ENCODE measurements at regions not wholly inside any gene's neighbourhood (a gene's known extent, or its start where the extent isn't known, plus 50 kb on each side); places are given as distances from the start of the nearest gene placed in this dataset.
A peak's percentile ranks its signal among the peaks of the same experiment; 100 is the strongest.

DNA sequence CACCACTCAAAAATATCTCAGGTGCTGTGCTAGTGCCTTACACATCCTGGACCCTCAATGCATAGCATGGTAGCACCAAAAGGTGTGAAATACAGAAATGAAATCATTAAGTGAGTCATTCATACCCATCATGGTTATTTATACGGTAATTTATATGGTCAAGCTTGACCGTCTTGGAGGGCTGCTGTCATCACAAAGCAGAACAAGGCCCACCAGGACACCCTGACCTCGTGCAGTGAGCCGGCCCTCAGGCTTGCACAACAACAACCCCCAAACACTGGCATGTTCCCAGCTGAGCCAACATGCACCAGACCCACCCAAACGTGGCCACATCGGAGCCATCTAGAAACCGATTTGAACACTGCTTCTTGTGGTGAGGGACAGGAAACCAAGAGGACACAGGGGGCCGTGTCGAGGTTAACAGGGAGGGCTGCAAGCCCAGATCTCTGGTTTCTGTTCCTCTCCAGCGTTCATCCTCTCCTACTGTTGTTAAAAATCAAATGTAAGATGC is 378.5 kb upstream of the ID2 start:
- peak overlapping the region in 1 of 4 donors; percentile 72 for H3K27ac ChIP-seq
- no peak for TF ChIP-seq POLR2A (IDR thresholded peaks at IDR 0.05)
- TF ChIP-seq POLR2AphosphoS5 (IDR thresholded peaks at IDR 0.05), result no peak
- TF ChIP-seq CTCF (IDR thresholded peaks at IDR 0.05), result no peak
- TF ChIP-seq EP300 (IDR thresholded peaks at IDR 0.05), result peak in 1 of 4 donors; percentile 23
- no peaks in the 10 kb centered on the region for H3K9me3 ChIP-seq
- no peak overlapping the region for H3K4me3 ChIP-seq
- H3K27me3 ChIP-seq, result no peaks in the 10 kb centered on the region
- intact Hi-C loops (cut with DNase I), result loop anchor here (10.0 kb wide), 2 partner anchors 381 to 879 kb away; partner anchors contain the start of gene ID2
- 37 to 72% methylated on average over 10 of the region's 10 CpGs for WGBS, 2 donors
- H3K4me1 ChIP-seq, result peaks cover 0 to 24% (median 10%) of the 10 kb centered on the region in 4 donors
- no peaks in the 10 kb centered on the region for H3K36me3 ChIP-seq
- peak; percentile 85 for DNase-seq

GRCh38 chr2:8304821-8305766 is 376.8 kb upstream of the ID2 start:
- DNase-seq, result no peak
- H3K27ac ChIP-seq, result peak overlapping the region in 1 of 4 donors; percentile 16
- H3K9me3 ChIP-seq, result no peaks in the 10 kb centered on the region
- no peaks in the 10 kb centered on the region for H3K36me3 ChIP-seq
- H3K4me3 ChIP-seq, result no peak overlapping the region
- 88 to 89% methylated on average over 18 of the region's 18 CpGs for WGBS, 2 donors
- H3K27me3 ChIP-seq, result no peaks in the 10 kb centered on the region
- TF ChIP-seq POLR2A (IDR thresholded peaks at IDR 0.05) (no peak), POLR2AphosphoS5 (IDR thresholded peaks at IDR 0.05) (peak in 1 of 4 donors; percentile 17)
- intact Hi-C loops (cut with DNase I), result loop anchor here (10.0 kb wide), 2 partner anchors 380 to 880 kb away; partner anchors contain the start of gene ID2
- peaks cover 0 to 24% (median 10%) of the 10 kb centered on the region in 4 donors for H3K4me1 ChIP-seq

GRCh38 chr2:8306530-8307351 is 375.1 kb upstream of the ID2 start:
- Histone ChIP-seq H3K27ac (peak overlapping the region in 2 of 4 donors; percentile 16 to 38), H3K4me1 (peaks cover 0 to 23% (median 10%) of the 10 kb centered on the region in 4 donors), H3K36me3 (no peaks in the 10 kb centered on the region), H3K27me3 (no peaks in the 10 kb centered on the region), H3K4me3 (no peak overlapping the region), H3K9me3 (no peaks in the 10 kb centered on the region)
- intact Hi-C loops (cut with DNase I), result loop anchor here (10.0 kb wide), 2 partner anchors 378 to 882 kb away; partner anchors contain the start of gene ID2
- 79 to 80% methylated on average over 7 of the region's 7 CpGs for WGBS, 2 donors
- no peak for TF ChIP-seq EP300 (IDR thresholded peaks at IDR 0.05)
- TF ChIP-seq POLR2AphosphoS5 (IDR thresholded peaks at IDR 0.05), result no peak
- no peak for TF ChIP-seq POLR2A (IDR thresholded peaks at IDR 0.05)
- TF ChIP-seq CTCF (IDR thresholded peaks at IDR 0.05), result no peak
- DNase-seq, result no peak

GRCh38 chr2:8307606-8308180 is 374.2 kb upstream of the ID2 start:
- H3K4me1 ChIP-seq, result peaks cover 0 to 14% (median 1%) of the 10 kb centered on the region in 4 donors
- H3K4me3 ChIP-seq, result no peak overlapping the region
- H3K36me3 ChIP-seq, result no peaks in the 10 kb centered on the region
- H3K9me3 ChIP-seq, result no peaks in the 10 kb centered on the region
- no peak for DNase-seq
- 80 to 92% methylated on average over 7 of the region's 7 CpGs for WGBS, 2 donors
- H3K27ac ChIP-seq, result no peak overlapping the region
- no peak for TF ChIP-seq EP300 (IDR thresholded peaks at IDR 0.05)
- no peak for TF ChIP-seq CTCF (IDR thresholded peaks at IDR 0.05)
- no peak for TF ChIP-seq POLR2AphosphoS5 (IDR thresholded peaks at IDR 0.05)
- no peak for TF ChIP-seq POLR2A (IDR thresholded peaks at IDR 0.05)
- intact Hi-C loops (cut with DNase I), result loop anchor here (10.0 kb wide), 2 partner anchors 377 to 883 kb away; partner anchors contain the start of gene ID2
- H3K27me3 ChIP-seq, result no peaks in the 10 kb centered on the region
